CD4-positive, alpha-beta T cell (primary cell): ENCODE measurements at regions not wholly inside any gene's neighbourhood (a gene's known extent, or its start where the extent isn't known, plus 50 kb on each side); places are given as distances from the start of the nearest gene placed in this dataset.

Source experiments
- ATAC-seq: fragments of 200-7000 bp; cut with Tn5 transposase; one replicate; pipeline ENCODE4 v1.10.0; 2022; ENCODE audit warnings: mild to moderate bottlenecking; ENCODE audit not compliant: poor library complexity
- CTCF ChIA-PET: fragments of 350-600 bp; sonication (Branson Sonifier 250); formaldehyde crosslinking; loops from one replicate; lab custom pipeline; 2021; ENCODE audit warnings: antibody characterized with exemption, inconsistent platforms; lab: Charles Lee
- POLR2A ChIA-PET: fragments of 350-600 bp; sonication (Branson Sonifier 250); formaldehyde crosslinking; loops from one replicate; lab custom pipeline; 2021; ENCODE audit warnings: antibody characterized with exemption, inconsistent platforms; lab: Charles Lee
- DNase-seq, 14 experiments: peaks; one replicate each; pipeline ENCODE4 v3.0.0-alpha.2; 2013 to 2020; ENCODE audit warnings: mixed read lengths in 2 of 14
- H3K27ac ChIP-seq, 2 donors: one replicate each; pipeline versions ENCODE4 v1.5.1 to v1.7.0; 2013; ENCODE audit warnings: low read length in 2 of 2, low read depth in 1 of 2, mild to moderate bottlenecking in 1 of 2
- H3K27me3 ChIP-seq, 2 experiments: 1 replicate in 1 of 2; 2 replicates in 1 of 2; pipeline versions ENCODE4 v1.6.1 to v1.7.0; 2013; ENCODE audit warnings: low read length in 2 of 2, control low read depth in 1 of 2, mild to moderate bottlenecking in 1 of 2, moderate library complexity in 1 of 2; ENCODE audit not compliant: insufficient read depth in 2 of 2, control insufficient read depth in 1 of 2
- H3K36me3 ChIP-seq: one replicate; pipeline ENCODE4 v1.6.1; 2013; ENCODE audit warnings: low read length, control low read depth; ENCODE audit not compliant: insufficient read depth
- H3K4me1 ChIP-seq: one replicate; pipeline ENCODE4 v1.6.1; 2013; ENCODE audit warnings: low read length, control low read depth; ENCODE audit not compliant: insufficient read depth
- H3K4me3 ChIP-seq: one replicate; pipeline ENCODE4 v1.5.1; 2013; ENCODE audit warnings: mild to moderate bottlenecking, low read length, moderate library complexity
- H3K9me3 ChIP-seq, 2 experiments: 1 replicate in 1 of 2; 2 replicates in 1 of 2; pipeline versions ENCODE4 v1.6.1 to v1.7.0; 2013; ENCODE audit warnings: low read length in 2 of 2, mild to moderate bottlenecking in 2 of 2, control low read depth in 1 of 2, moderate library complexity in 1 of 2; ENCODE audit not compliant: control insufficient read depth in 1 of 2, insufficient read depth in 1 of 2
- H3K27ac Mint-ChIP-seq: one replicate; pipeline ENCODE4 v1.8.0; 2020; ENCODE audit warnings: mixed read lengths
- H3K27me3 Mint-ChIP-seq: one replicate; pipeline ENCODE4 v1.8.0; 2021; ENCODE audit warnings: mixed read lengths
- H3K36me3 Mint-ChIP-seq: one replicate; pipeline ENCODE4 v1.8.0; 2021; ENCODE audit warnings: low read depth, mixed read lengths
- H3K4me1 Mint-ChIP-seq: one replicate; pipeline ENCODE4 v1.8.0; 2021; ENCODE audit warnings: low read depth, mixed read lengths
- H3K4me3 Mint-ChIP-seq: one replicate; pipeline ENCODE4 v1.8.0; 2020; ENCODE audit warnings: mild to moderate bottlenecking, mixed read lengths
- H3K9me3 Mint-ChIP-seq: one replicate; pipeline ENCODE4 v1.8.0; 2020; ENCODE audit warnings: mixed read lengths
- intact Hi-C, 2 experiments: fragments of 100-400 bp; cut with DNase I in 1 of 2; cut with micrococcal nuclease in 1 of 2; formaldehyde crosslinking; loops; one replicate each; pipeline versions ENCODE4 v1.15.1 to v1.9.0; 2023 to 2025; cut with DNase I, micrococcal nuclease
- TF ChIP-seq, protein P1 (sequence below): fragments of 200-600 bp; IDR thresholded peaks from one replicate; pipeline ENCODE4 v1.8.0; 2022; ENCODE audit warnings: antibody characterized with exemption, mild to moderate bottlenecking

- no peaks in the 10 kb centered on the region for H3K36me3 Mint-ChIP-seq
- CTCF ChIA-PET: interaction anchor here (0.6 kb wide), 1 partner anchor 8 kb away, joined by 3 read pairs; no protein-coding TSS in a partner anchor
- ATAC-seq (no peak), DNase-seq (no peak)
- H3K27me3 ChIP-seq: no peaks in the 10 kb centered on the region
- H3K9me3 Mint-ChIP-seq: no peaks in the 10 kb centered on the region
- TF ChIP-seq, protein P1, sequence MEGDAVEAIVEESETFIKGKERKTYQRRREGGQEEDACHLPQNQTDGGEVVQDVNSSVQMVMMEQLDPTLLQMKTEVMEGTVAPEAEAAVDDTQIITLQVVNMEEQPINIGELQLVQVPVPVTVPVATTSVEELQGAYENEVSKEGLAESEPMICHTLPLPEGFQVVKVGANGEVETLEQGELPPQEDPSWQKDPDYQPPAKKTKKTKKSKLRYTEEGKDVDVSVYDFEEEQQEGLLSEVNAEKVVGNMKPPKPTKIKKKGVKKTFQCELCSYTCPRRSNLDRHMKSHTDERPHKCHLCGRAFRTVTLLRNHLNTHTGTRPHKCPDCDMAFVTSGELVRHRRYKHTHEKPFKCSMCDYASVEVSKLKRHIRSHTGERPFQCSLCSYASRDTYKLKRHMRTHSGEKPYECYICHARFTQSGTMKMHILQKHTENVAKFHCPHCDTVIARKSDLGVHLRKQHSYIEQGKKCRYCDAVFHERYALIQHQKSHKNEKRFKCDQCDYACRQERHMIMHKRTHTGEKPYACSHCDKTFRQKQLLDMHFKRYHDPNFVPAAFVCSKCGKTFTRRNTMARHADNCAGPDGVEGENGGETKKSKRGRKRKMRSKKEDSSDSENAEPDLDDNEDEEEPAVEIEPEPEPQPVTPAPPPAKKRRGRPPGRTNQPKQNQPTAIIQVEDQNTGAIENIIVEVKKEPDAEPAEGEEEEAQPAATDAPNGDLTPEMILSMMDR: no peak
- H3K36me3 ChIP-seq: no peaks in the 10 kb centered on the region
- H3K4me1 Mint-ChIP-seq: no peaks in the 10 kb centered on the region
- no peaks in the 10 kb centered on the region for H3K9me3 ChIP-seq
- no peak overlapping the region for H3K4me3 ChIP-seq
- POLR2A ChIA-PET: no interaction called here
- no peak overlapping the region for H3K27ac ChIP-seq
- H3K27ac Mint-ChIP-seq: no peak overlapping the region
- intact Hi-C loops: no loop called here
- no peak overlapping the region for H3K4me3 Mint-ChIP-seq
- H3K4me1 ChIP-seq: no peaks in the 10 kb centered on the region
- H3K27me3 Mint-ChIP-seq: no peaks in the 10 kb centered on the region
These were observed 326.8 kb upstream of the ARID1B start for GRCh38 chr6:156450421-156450820.

DNA sequence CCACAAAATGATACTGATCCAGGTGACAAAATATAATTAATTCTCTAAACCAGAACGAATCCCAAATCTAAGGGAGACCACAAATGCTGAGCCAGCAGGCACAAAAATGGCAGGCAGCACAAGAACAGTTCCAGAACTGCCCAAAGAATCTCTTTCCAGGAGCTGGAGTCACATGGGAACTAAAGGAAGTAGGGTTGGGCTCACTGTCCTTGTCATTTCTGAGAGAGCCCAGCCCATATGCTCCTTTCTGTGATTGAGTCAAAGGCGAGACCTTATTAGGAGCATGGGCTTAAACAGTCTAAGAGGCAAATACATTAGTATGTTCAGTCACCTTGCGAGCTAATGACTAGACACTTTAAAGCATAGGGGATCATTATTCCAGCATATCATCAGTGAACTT lies 327.6 kb upstream of the ARID1B start:
- H3K36me3 ChIP-seq: no peaks in the 10 kb centered on the region
- CTCF ChIA-PET: no interaction called here
- no peaks in the 10 kb centered on the region for H3K27me3 ChIP-seq
- Mint-ChIP-seq H3K27me3 (no peaks in the 10 kb centered on the region), H3K4me1 (no peaks in the 10 kb centered on the region), H3K4me3 (no peak overlapping the region), H3K9me3 (peaks cover under 1% of the 10 kb centered on the region), H3K27ac (no peak overlapping the region), H3K36me3 (no peaks in the 10 kb centered on the region)
- no peak overlapping the region for H3K27ac ChIP-seq
- TF ChIP-seq, protein P1: no peak
- no peaks in the 10 kb centered on the region for H3K9me3 ChIP-seq
- intact Hi-C loops: no loop called here
- ATAC-seq (no peak), DNase-seq (no peak)
- no peak overlapping the region for H3K4me3 ChIP-seq
- H3K4me1 ChIP-seq: no peaks in the 10 kb centered on the region
- POLR2A ChIA-PET: no interaction called here

DNA sequence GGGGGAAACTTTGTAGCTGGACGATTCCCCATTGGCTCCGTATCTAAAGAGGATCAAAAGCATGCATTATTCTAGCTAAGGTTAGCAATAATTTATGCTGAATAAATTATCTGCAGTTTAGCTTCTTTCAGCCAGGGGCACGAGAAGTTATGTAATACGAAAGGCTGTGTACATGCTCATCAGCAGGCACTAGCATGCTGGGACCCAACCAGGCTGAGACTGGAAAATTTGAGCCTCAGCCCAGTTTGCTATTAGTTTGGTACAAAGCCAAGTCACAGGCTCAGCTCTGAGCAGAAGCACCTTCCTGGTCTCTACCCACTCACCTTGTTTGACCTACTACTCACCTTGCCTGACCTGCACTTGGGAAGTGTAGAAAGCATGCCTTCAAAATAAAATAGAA lies 328.1 kb upstream of the ARID1B start:
- Mint-ChIP-seq H3K4me1 (no peaks in the 10 kb centered on the region), H3K4me3 (no peak overlapping the region), H3K27me3 (peaks cover 4% of the 10 kb centered on the region), H3K9me3 (peaks cover 4% of the 10 kb centered on the region), H3K36me3 (no peaks in the 10 kb centered on the region), H3K27ac (no peak overlapping the region)
- TF ChIP-seq, protein P1: no peak
- DNase-seq (no peak), ATAC-seq (no peak)
- H3K4me1 ChIP-seq: no peaks in the 10 kb centered on the region
- CTCF ChIA-PET: no interaction called here
- intact Hi-C loops: no loop called here
- POLR2A ChIA-PET: no interaction called here
- H3K36me3 ChIP-seq: no peaks in the 10 kb centered on the region
- no peaks in the 10 kb centered on the region for H3K9me3 ChIP-seq
- H3K4me3 ChIP-seq: no peak overlapping the region
- H3K27me3 ChIP-seq: no peaks in the 10 kb centered on the region
- H3K27ac ChIP-seq: no peak overlapping the region
